ENCODE measurements at regions not wholly inside any gene's neighbourhood (a gene's known extent, or its start where the extent isn't known, plus 50 kb on each side); places are given as distances from the start of the nearest gene placed in this dataset.

- intact Hi-C loops (cut with micrococcal nuclease), result no loop called here
- POLR2A ChIA-PET, result no interaction called here
- Histone ChIP-seq H3K9ac (ENCODE audit: low read length) (no peak overlapping the region), H3K27ac (ENCODE audit: low read depth, low read length) (no peak overlapping the region), H3K4me2 (ENCODE audit: low read length) (no peak overlapping the region), H3K4me1 (ENCODE audit: control insufficient read depth in 1 of 2, insufficient read depth in 2 of 2, low read length in 2 of 2) (no peaks in the 10 kb centered on the region), H4K20me1 (ENCODE audit: insufficient read depth) (no peaks in the 10 kb centered on the region), H3K9me2 (ENCODE audit: insufficient read depth) (no peaks in the 10 kb centered on the region), H2AFZ (ENCODE audit: low read depth, low read length, poor library complexity, severe bottlenecking) (no peak overlapping the region), H3K79me2 (ENCODE audit: insufficient read depth, low read length) (no peaks in the 10 kb centered on the region), H3K36me3 (ENCODE audit: control insufficient read depth in 1 of 2, insufficient read depth in 2 of 2, low read length in 2 of 2) (no peaks in the 10 kb centered on the region), H3K27me3 (ENCODE audit: insufficient read depth, low read length) (no peaks in the 10 kb centered on the region), H3K4me3 (replicated peaks in 1 of 2; ENCODE audit: low read depth in 1 of 2, low read length in 2 of 2) (no peak overlapping the region), H3K9me3 (ENCODE audit: control insufficient read depth in 1 of 2, insufficient read depth in 1 of 2, low read depth in 1 of 2, low read length in 2 of 2) (no peaks in the 10 kb centered on the region)
- DNase-seq (ENCODE audit: low read depth, low spot score) (no peak), ATAC-seq (no peak)
- no peak for TF ChIP-seq ZBTB33 (IDR thresholded peaks at IDR 0.05; ENCODE audit: extremely low read depth, insufficient replicate concordance, low read length)
- TF ChIP-seq CEBPB (IDR thresholded peaks at IDR 0.05; ENCODE audit: low read depth), result no peak
- no peak for TF ChIP-seq POLR2A (IDR thresholded peaks at IDR 0.05; ENCODE audit: borderline replicate concordance, extremely low read depth, insufficient read depth, insufficient read length)
- no peak for TF ChIP-seq TCF7L2 (IDR thresholded peaks at IDR 0.05; ENCODE audit: borderline replicate concordance, extremely low read depth, insufficient read depth, insufficient read length)
- TF ChIP-seq ZNF274 (IDR thresholded peaks at IDR 0.05; ENCODE audit: low read depth, low read length), result no peak
- TF ChIP-seq EZH2phosphoT487 (IDR thresholded peaks at IDR 0.05; ENCODE audit: borderline replicate concordance), result no peak
- no peak for TF ChIP-seq SRF (IDR thresholded peaks at IDR 0.05; ENCODE audit: low read depth)
- TF ChIP-seq SP1 (IDR thresholded peaks at IDR 0.05; ENCODE audit: low read depth), result no peak
- TF ChIP-seq SIN3A (IDR thresholded peaks at IDR 0.05; ENCODE audit: low read depth), result no peak
- no peak for TF ChIP-seq YY1 (IDR thresholded peaks at IDR 0.05; ENCODE audit: extremely low read depth, insufficient replicate concordance, low read depth, low read length)
- TF ChIP-seq FOSL1 (IDR thresholded peaks at IDR 0.05; ENCODE audit: low read depth), result no peak
- TF ChIP-seq CTCF (IDR thresholded peaks at IDR 0.05 in 2 of 3, conservative IDR thresholded peaks at IDR 0.05 in 1 of 3; ENCODE audit: borderline replicate concordance in 1 of 3, insufficient read depth in 1 of 3, low read depth in 2 of 3, low read length in 2 of 3), result no peak
- TF ChIP-seq POLR2AphosphoS5 (IDR thresholded peaks at IDR 0.05; ENCODE audit: low read depth, low read length), result no peak
- RAD21 ChIA-PET (ENCODE audit: low non-redundant PET in 1 of 2, low total read pairs in 2 of 2, uncharacterized antibody in 2 of 2, unreplicated experiment in 2 of 2), result no interaction called here
- CTCF ChIA-PET, result no interaction called here
- BruUV-seq (replicated peaks), result no TSS peak
Measured at GRCh38 chr1:103333141-103333540, 192.4 kb upstream of the RNPC3 start.

Measured in HCT116 (cell line).